IMR-90 (cell line): ENCODE measurements at regions not wholly inside any gene's neighbourhood (a gene's known extent, or its start where the extent isn't known, plus 50 kb on each side); places are given as distances from the start of the nearest gene placed in this dataset.

ENCODE experiments used
- ATAC-seq: fragments of 200-7000 bp; cut with Tn5 transposase; 2 replicates; pipeline ENCODE4 v1.9.1; 2020; ENCODE audit warnings: low read depth, mild to moderate bottlenecking, moderate library complexity
- BruUV-seq: library from RNA; stranded (reverse); fragments of 400-500 nt; replicated peaks from 2 replicates; lab custom pipeline; 2021; lab: Mats Ljungman, UMichigan
- CTCF ChIA-PET: fragments of 300-600 bp; formaldehyde crosslinking; extraction: SDS; loops from one replicate; lab custom pipeline; 2021; ENCODE audit warnings: antibody characterized with exemption; lab: Yijun Ruan, JAX
- POLR2A ChIA-PET: fragments of 300-600 bp; sonication (Branson Sonifier 250); formaldehyde crosslinking; loops from one replicate; lab custom pipeline; 2022; ENCODE audit warnings: antibody characterized with exemption; ENCODE audit not compliant: unreplicated experiment; lab: Charles Lee
- DNase-seq: peaks from one replicate; pipeline ENCODE4 v3.0.0; 2013
- H2AFZ ChIP-seq: replicated peaks from 2 replicates; pipeline ENCODE3; 2013; ENCODE audit warnings: low read length, mild to moderate bottlenecking; ENCODE audit not compliant: poor library complexity
- H2AK5ac ChIP-seq: 2 replicates; pipeline ENCODE4 v1.6.1; 2013; ENCODE audit warnings: low read depth, low read length, inconsistent platforms
- H2AK9ac ChIP-seq: replicated peaks from 2 replicates; pipeline ENCODE3; 2013; ENCODE audit warnings: mild to moderate bottlenecking, low read depth, low read length, moderate library complexity; ENCODE audit not compliant: poor library complexity
- H2BK120ac ChIP-seq: 2 replicates; pipeline ENCODE4 v1.6.1; 2013; ENCODE audit warnings: low read depth, low read length, inconsistent platforms
- H2BK15ac ChIP-seq: 3 replicates; pipeline ENCODE4 v1.6.1; 2013; ENCODE audit warnings: low read depth, low read length, inconsistent platforms
- H2BK20ac ChIP-seq: 2 replicates; pipeline ENCODE4 v1.6.1; 2013; ENCODE audit warnings: low read depth, mild to moderate bottlenecking, inconsistent platforms, low read length, moderate library complexity
- H2BK5ac ChIP-seq: 2 replicates; pipeline ENCODE4 v1.6.1; 2013; ENCODE audit warnings: mild to moderate bottlenecking, low read depth, low read length, inconsistent platforms; ENCODE audit not compliant: poor library complexity, severe bottlenecking
- H3K14ac ChIP-seq: replicated peaks from 2 replicates; pipeline ENCODE4 v1.6.1; 2013; ENCODE audit warnings: low read depth, low read length, inconsistent platforms
- H3K18ac ChIP-seq: 2 replicates; pipeline ENCODE4 v1.6.1; 2013; ENCODE audit warnings: low read depth, low read length, control low read depth
- H3K23ac ChIP-seq: 2 replicates; pipeline ENCODE4 v1.6.1; 2013; ENCODE audit warnings: low read depth, low read length, inconsistent platforms
- H3K27ac ChIP-seq: 2 replicates; pipeline ENCODE4 v1.5.1; 2013; ENCODE audit warnings: mild to moderate bottlenecking, control low read depth, low read length; ENCODE audit not compliant: insufficient read depth
- H3K27me3 ChIP-seq: 2 replicates; pipeline ENCODE4 v1.6.1; 2013; ENCODE audit warnings: low read length; ENCODE audit not compliant: control insufficient read depth, insufficient read depth
- H3K36me3 ChIP-seq: 2 replicates; pipeline ENCODE4 v1.6.1; 2013; ENCODE audit warnings: low read length, mixed read lengths; ENCODE audit not compliant: control insufficient read depth, insufficient read depth
- H3K4ac ChIP-seq: 2 replicates; pipeline ENCODE4 v1.6.1; 2013; ENCODE audit warnings: low read depth, low read length, inconsistent platforms
- H3K4me1 ChIP-seq: 2 replicates; pipeline ENCODE4 v1.6.1; 2013; ENCODE audit warnings: low read length, mixed read lengths; ENCODE audit not compliant: control insufficient read depth, insufficient read depth
- H3K4me2 ChIP-seq: 2 replicates; pipeline ENCODE4 v1.6.1; 2013; ENCODE audit warnings: low read depth, mild to moderate bottlenecking, control low read depth, low read length, moderate library complexity
- H3K4me3 ChIP-seq: 2 replicates; pipeline ENCODE4 v1.5.1; 2013; ENCODE audit warnings: low read depth, mild to moderate bottlenecking, control low read depth, low read length, moderate library complexity; ENCODE audit not compliant: insufficient read depth
- H3K56ac ChIP-seq: 2 replicates; pipeline ENCODE4 v1.6.1; 2013; ENCODE audit warnings: low read length, inconsistent platforms; ENCODE audit not compliant: insufficient read depth; ENCODE audit errors: extremely low read depth
- H3K79me1 ChIP-seq, 2 experiments: 2 replicates each; pipeline ENCODE4 v1.6.1; 2013; ENCODE audit warnings: low read length in 2 of 2, inconsistent platforms in 1 of 2, low read depth in 1 of 2
- H3K9ac ChIP-seq: 2 replicates; pipeline ENCODE4 v1.6.1; 2013; ENCODE audit warnings: low read depth, low read length, control low read depth
- H3K9me1 ChIP-seq: 2 replicates; pipeline ENCODE4 v1.6.1; 2013; ENCODE audit warnings: low read length, inconsistent platforms; ENCODE audit not compliant: insufficient read depth
- H3K9me3 ChIP-seq: 2 replicates; pipeline ENCODE4 v1.6.1; 2013; ENCODE audit warnings: low read length; ENCODE audit not compliant: control insufficient read depth, insufficient read depth
- H4K20me1 ChIP-seq: 2 replicates; pipeline ENCODE4 v1.6.1; 2013; ENCODE audit warnings: low read length, inconsistent platforms; ENCODE audit not compliant: insufficient read depth
- H4K5ac ChIP-seq: 2 replicates; pipeline ENCODE4 v1.6.1; 2013; ENCODE audit warnings: mild to moderate bottlenecking, low read depth, low read length, control low read depth
- H4K8ac ChIP-seq, 2 experiments: 2 replicates each; pipeline ENCODE4 v1.6.1; 2013; ENCODE audit warnings: low read depth in 2 of 2, low read length in 2 of 2, control low read depth in 1 of 2, inconsistent platforms in 1 of 2
- H4K91ac ChIP-seq: 2 replicates; pipeline ENCODE4 v1.6.1; 2013; ENCODE audit warnings: low read depth, low read length, inconsistent platforms; ENCODE audit not compliant: insufficient read depth
- BHLHE40 ChIP-seq: fragments of 150-350 bp; IDR thresholded peaks from 2 replicates; pipeline ENCODE4 v1.6.1; 2016; ENCODE audit warnings: mild to moderate bottlenecking, low read depth, low read length
- CEBPB ChIP-seq: IDR thresholded peaks from 2 replicates; pipeline ENCODE4 v1.6.1; 2012; ENCODE audit warnings: low read depth, low read length, improper control_type of control experiment
- CHD1 ChIP-seq: IDR thresholded peaks from 2 replicates; pipeline ENCODE4 v1.6.1; 2012; ENCODE audit warnings: low read depth, low read length, improper control_type of control experiment
- FOS ChIP-seq: fragments of 150-350 bp; IDR thresholded peaks from 2 replicates; pipeline ENCODE4 v1.6.1; 2016; ENCODE audit warnings: low read depth, low read length
- MAFK ChIP-seq: IDR thresholded peaks from 2 replicates; pipeline ENCODE4 v1.6.1; 2012; ENCODE audit warnings: low read depth, low read length, improper control_type of control experiment
- MAZ ChIP-seq: IDR thresholded peaks from 2 replicates; pipeline ENCODE4 v1.6.1; 2012; ENCODE audit warnings: low read depth, mild to moderate bottlenecking, low read length, improper control_type of control experiment, moderate library complexity, borderline replicate concordance
- MXI1 ChIP-seq: IDR thresholded peaks from 2 replicates; pipeline ENCODE4 v1.6.1; 2012; ENCODE audit warnings: low read depth, mild to moderate bottlenecking, low read length, moderate library complexity, borderline replicate concordance
- NFE2L2 ChIP-seq: fragments of 150-350 bp; IDR thresholded peaks from 2 replicates; pipeline ENCODE4 v1.6.1; 2016; ENCODE audit warnings: low read depth, mild to moderate bottlenecking, low read length
- POLR2A ChIP-seq: IDR thresholded peaks from 2 replicates; pipeline ENCODE4 v1.6.1; 2012; ENCODE audit warnings: mild to moderate bottlenecking, low read depth, low read length
- RAD21 ChIP-seq: IDR thresholded peaks from 2 replicates; pipeline ENCODE4 v1.6.1; 2012; ENCODE audit warnings: low read length, improper control_type of control experiment
- RCOR1 ChIP-seq: IDR thresholded peaks from 2 replicates; pipeline ENCODE4 v1.6.1; 2012; ENCODE audit warnings: mild to moderate bottlenecking, low read length, improper control_type of control experiment; ENCODE audit not compliant: insufficient replicate concordance
- RFX5 ChIP-seq: IDR thresholded peaks from 2 replicates; pipeline ENCODE4 v1.8.0; 2012; ENCODE audit warnings: low read depth, mild to moderate bottlenecking, low read length, moderate library complexity
- SMC3 ChIP-seq: fragments of 150-350 bp; IDR thresholded peaks from 2 replicates; pipeline ENCODE4 v1.6.1; 2016; ENCODE audit warnings: low read depth, mild to moderate bottlenecking, antibody characterized with exemption, low read length, moderate library complexity
- WGBS, 2 experiments: methylation state at CpG; one replicate each; pipeline versions ENCODE4 v1.1.5 to v1.1.7; 2013; ENCODE audit warnings: missing lambda C conversion rate in 2 of 2; ENCODE audit not compliant: insufficient read length in 1 of 2; ENCODE audit errors: extremely low coverage in 2 of 2; 5-methylcytosine and 5-hydroxymethylcytosine counted together
- dilution Hi-C: fragments of 300-500 bp; cut with HindIII; formaldehyde crosslinking; loops from one replicate; pipeline ENCODE4 v1.14.3; 2018; ENCODE audit warnings: low sequenced_read_pairs; ENCODE audit not compliant: unreplicated experiment
- in situ Hi-C: fragments of 300-500 bp; cut with MboI; formaldehyde crosslinking; loops from 3 replicates; pipeline ENCODE4 v1.14.3; 2019; ENCODE audit warnings: low sequenced_read_pairs, inconsistent platforms, mixed read lengths
- intact Hi-C: fragments of 100-400 bp; cut with micrococcal nuclease; formaldehyde crosslinking; loops from 2 replicates; pipeline ENCODE4 v1.10.0; 2022
- TF ChIP-seq, protein P1 (sequence below): fragments of 150-350 bp; IDR thresholded peaks from 2 replicates; pipeline ENCODE4 v1.6.1; 2016; ENCODE audit warnings: low read depth, mild to moderate bottlenecking, low read length, moderate library complexity, borderline replicate concordance
- TF ChIP-seq, protein P2 (sequence below): fragments of 150-350 bp; IDR thresholded peaks from 2 replicates; pipeline ENCODE4 v1.6.1; 2017; ENCODE audit warnings: mild to moderate bottlenecking, antibody characterized with exemption, low read length, low read depth
- TF ChIP-seq, protein P3 (sequence below): conservative IDR thresholded peaks from 2 replicates; pipeline ENCODE4 v1.5.1; 2012; ENCODE audit warnings: mild to moderate bottlenecking, low read depth, low read length, improper control_type of control experiment

- Histone ChIP-seq H4K91ac (no peak overlapping the region), H3K4me1 (no peaks in the 10 kb centered on the region), H3K9ac (no peak overlapping the region), H2BK5ac (no peak overlapping the region), H2AFZ (no peak overlapping the region), H3K4me2 (no peak overlapping the region), H4K8ac (no peak overlapping the region), H2AK5ac (no peak overlapping the region), H3K27me3 (no peaks in the 10 kb centered on the region), H3K4ac (no peak overlapping the region), H3K14ac (no peak overlapping the region), H3K56ac (no peak overlapping the region), H4K20me1 (no peaks in the 10 kb centered on the region), H3K27ac (no peak overlapping the region), H4K5ac (no peak overlapping the region), H3K9me1 (no peaks in the 10 kb centered on the region), H3K4me3 (no peak overlapping the region), H2AK9ac (no peak overlapping the region), H3K36me3 (no peaks in the 10 kb centered on the region), H3K18ac (no peak overlapping the region), H3K23ac (no peak overlapping the region), H3K9me3 (peaks cover 6% of the 10 kb centered on the region; the same call in 1 of the 2 replicates), H2BK120ac (no peak overlapping the region), H2BK15ac (no peak overlapping the region), H3K79me1 (no peaks in the 10 kb centered on the region), H2BK20ac (no peak overlapping the region)
- POLR2A ChIA-PET, result no interaction called here
- TF ChIP-seq MXI1, result no peak
- no peak for TF ChIP-seq CEBPB
- no peak for TF ChIP-seq NFE2L2
- TF ChIP-seq MAFK, result no peak
- TF ChIP-seq BHLHE40, result no peak
- TF ChIP-seq, protein P1, sequence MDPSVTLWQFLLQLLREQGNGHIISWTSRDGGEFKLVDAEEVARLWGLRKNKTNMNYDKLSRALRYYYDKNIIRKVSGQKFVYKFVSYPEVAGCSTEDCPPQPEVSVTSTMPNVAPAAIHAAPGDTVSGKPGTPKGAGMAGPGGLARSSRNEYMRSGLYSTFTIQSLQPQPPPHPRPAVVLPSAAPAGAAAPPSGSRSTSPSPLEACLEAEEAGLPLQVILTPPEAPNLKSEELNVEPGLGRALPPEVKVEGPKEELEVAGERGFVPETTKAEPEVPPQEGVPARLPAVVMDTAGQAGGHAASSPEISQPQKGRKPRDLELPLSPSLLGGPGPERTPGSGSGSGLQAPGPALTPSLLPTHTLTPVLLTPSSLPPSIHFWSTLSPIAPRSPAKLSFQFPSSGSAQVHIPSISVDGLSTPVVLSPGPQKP, result no peak
- no peak for TF ChIP-seq SMC3
- TF ChIP-seq, protein P2, sequence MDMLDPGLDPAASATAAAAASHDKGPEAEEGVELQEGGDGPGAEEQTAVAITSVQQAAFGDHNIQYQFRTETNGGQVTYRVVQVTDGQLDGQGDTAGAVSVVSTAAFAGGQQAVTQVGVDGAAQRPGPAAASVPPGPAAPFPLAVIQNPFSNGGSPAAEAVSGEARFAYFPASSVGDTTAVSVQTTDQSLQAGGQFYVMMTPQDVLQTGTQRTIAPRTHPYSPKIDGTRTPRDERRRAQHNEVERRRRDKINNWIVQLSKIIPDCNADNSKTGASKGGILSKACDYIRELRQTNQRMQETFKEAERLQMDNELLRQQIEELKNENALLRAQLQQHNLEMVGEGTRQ, result no peak
- TF ChIP-seq FOS, result no peak
- TF ChIP-seq MAZ, result no peak
- no peak for TF ChIP-seq CHD1
- no peak for TF ChIP-seq RFX5
- no peak for TF ChIP-seq POLR2A
- no peak for TF ChIP-seq RAD21
- TF ChIP-seq RCOR1, result no peak
- TF ChIP-seq, protein P3, sequence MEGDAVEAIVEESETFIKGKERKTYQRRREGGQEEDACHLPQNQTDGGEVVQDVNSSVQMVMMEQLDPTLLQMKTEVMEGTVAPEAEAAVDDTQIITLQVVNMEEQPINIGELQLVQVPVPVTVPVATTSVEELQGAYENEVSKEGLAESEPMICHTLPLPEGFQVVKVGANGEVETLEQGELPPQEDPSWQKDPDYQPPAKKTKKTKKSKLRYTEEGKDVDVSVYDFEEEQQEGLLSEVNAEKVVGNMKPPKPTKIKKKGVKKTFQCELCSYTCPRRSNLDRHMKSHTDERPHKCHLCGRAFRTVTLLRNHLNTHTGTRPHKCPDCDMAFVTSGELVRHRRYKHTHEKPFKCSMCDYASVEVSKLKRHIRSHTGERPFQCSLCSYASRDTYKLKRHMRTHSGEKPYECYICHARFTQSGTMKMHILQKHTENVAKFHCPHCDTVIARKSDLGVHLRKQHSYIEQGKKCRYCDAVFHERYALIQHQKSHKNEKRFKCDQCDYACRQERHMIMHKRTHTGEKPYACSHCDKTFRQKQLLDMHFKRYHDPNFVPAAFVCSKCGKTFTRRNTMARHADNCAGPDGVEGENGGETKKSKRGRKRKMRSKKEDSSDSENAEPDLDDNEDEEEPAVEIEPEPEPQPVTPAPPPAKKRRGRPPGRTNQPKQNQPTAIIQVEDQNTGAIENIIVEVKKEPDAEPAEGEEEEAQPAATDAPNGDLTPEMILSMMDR, result no peak
- intact Hi-C loops, result no loop called here
- in situ Hi-C loops, result no loop called here
- CTCF ChIA-PET, result no interaction called here
- no CpG with 5 or more reads among the region's 4 CpGs for WGBS, 2 experiments
- no peak for DNase-seq
- dilution Hi-C loops, result no loop called here
- ATAC-seq, result no peak
- no TSS peak for BruUV-seq
These were observed 246.8 kb downstream of the IZUMO3 start for GRCh38 chr9:24298912-24299311.
